ENCODE measurements at regions not wholly inside any gene's neighbourhood (a gene's known extent, or its start where the extent isn't known, plus 50 kb on each side); places are given as distances from the start of the nearest gene placed in this dataset.

DNA sequence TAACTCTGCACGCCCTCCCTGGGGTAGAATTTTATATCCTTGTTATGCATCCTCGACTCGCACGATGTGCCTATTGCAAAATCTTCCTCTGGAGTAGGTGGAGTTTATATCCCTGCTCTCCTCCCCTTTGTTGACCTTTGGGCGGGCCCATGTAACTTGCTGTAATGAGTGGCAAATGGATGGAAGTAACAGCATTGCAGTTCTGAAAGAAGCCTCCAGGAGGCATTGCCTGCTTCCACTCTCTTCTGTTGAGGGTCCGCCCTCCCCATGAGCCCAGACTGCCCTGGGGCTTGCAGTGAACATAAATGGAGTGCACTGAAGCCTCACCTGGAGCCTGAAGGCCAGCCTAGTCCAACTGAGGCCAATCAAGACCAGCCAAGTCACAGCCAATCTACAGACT, 62.2 kb upstream of the GRIK3 start:
- peaks cover 4% of the 10 kb centered on the region for H3K27me3 Mint-ChIP-seq
- H3K36me3 Mint-ChIP-seq (ENCODE audit: low read depth), result no peaks in the 10 kb centered on the region
- H3K9me3 Mint-ChIP-seq, result no peaks in the 10 kb centered on the region
- TF ChIP-seq, protein P1, sequence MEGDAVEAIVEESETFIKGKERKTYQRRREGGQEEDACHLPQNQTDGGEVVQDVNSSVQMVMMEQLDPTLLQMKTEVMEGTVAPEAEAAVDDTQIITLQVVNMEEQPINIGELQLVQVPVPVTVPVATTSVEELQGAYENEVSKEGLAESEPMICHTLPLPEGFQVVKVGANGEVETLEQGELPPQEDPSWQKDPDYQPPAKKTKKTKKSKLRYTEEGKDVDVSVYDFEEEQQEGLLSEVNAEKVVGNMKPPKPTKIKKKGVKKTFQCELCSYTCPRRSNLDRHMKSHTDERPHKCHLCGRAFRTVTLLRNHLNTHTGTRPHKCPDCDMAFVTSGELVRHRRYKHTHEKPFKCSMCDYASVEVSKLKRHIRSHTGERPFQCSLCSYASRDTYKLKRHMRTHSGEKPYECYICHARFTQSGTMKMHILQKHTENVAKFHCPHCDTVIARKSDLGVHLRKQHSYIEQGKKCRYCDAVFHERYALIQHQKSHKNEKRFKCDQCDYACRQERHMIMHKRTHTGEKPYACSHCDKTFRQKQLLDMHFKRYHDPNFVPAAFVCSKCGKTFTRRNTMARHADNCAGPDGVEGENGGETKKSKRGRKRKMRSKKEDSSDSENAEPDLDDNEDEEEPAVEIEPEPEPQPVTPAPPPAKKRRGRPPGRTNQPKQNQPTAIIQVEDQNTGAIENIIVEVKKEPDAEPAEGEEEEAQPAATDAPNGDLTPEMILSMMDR (IDR thresholded peaks at IDR 0.05), result no peak
- H3K4me3 Mint-ChIP-seq, result no peak overlapping the region
- ATAC-seq (ENCODE audit: low read depth) (no peak), DNase-seq (no peak)
- intact Hi-C loops (cut with micrococcal nuclease), result loop anchor here (1.0 kb wide), 1 partner anchor 228 kb away; no protein-coding TSS in a partner anchor
- no peak overlapping the region for H3K27ac Mint-ChIP-seq
- H3K4me1 Mint-ChIP-seq, result peaks cover 29% of the 10 kb centered on the region
- POLR2A ChIA-PET, result no interaction called here
- CTCF ChIA-PET, result no interaction called here

DNA sequence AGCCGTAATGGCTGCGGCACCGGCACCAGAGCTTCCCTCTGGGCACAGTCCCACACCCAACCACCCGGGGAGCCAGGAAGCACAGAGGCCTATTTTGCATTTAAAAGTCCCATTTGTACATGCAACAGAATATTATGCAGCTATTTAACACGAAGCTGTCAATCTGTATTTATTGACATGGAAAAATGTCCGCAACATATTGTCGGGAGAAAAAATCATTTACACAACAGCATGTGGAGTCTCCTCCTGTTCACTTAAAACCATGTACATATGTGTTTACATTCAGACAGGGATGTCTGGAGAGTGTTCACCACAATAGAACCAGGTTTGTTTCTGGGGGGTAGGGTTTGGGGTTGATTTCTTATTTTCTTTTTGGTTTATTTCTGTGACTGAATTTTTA, 63.4 kb upstream of the GRIK3 start:
- H3K4me1 Mint-ChIP-seq, result peaks cover 29% of the 10 kb centered on the region

DNA sequence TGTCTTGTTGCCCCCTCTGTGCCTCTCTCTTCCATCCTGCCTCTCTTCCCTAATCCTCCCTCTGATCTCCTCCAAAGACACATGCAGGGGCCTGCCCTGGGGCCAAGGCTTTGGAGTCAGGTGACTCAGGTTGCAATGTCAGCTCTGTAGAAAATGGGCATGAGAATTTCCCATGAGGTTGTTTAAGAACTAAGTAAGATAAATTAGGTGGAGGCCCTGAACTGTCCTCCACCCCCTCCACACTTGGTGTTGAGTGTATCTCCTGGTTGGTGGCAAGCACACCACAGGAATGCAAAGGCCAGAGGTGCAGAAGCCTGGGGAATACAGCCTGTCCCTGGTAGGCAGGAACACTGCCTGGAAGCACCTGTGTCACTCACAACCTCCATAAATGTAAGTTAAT, 63.9 kb upstream of the GRIK3 start:
- no peaks in the 10 kb centered on the region for H3K36me3 Mint-ChIP-seq (ENCODE audit: low read depth)
- no peak for ATAC-seq (ENCODE audit: low read depth)
- DNase-seq, result no peak
- TF ChIP-seq, protein P1 (IDR thresholded peaks at IDR 0.05), result no peak
- no peak overlapping the region for H3K27ac Mint-ChIP-seq
- intact Hi-C loops (cut with micrococcal nuclease), result no loop called here
- H3K27me3 Mint-ChIP-seq, result peaks cover 3% of the 10 kb centered on the region
- no peaks in the 10 kb centered on the region for H3K9me3 Mint-ChIP-seq
- ChIA-PET CTCF (no interaction called here), POLR2A (no interaction called here)
- peaks cover 25% of the 10 kb centered on the region for H3K4me1 Mint-ChIP-seq
- no peak overlapping the region for H3K4me3 Mint-ChIP-seq

More for the DNA sequence above, 63.4 kb upstream of the GRIK3 start:
- ChIA-PET POLR2A (no interaction called here), CTCF (no interaction called here)
- TF ChIP-seq, protein P1 (IDR thresholded peaks at IDR 0.05), result no peak
- H3K4me3 Mint-ChIP-seq, result no peak overlapping the region
- H3K36me3 Mint-ChIP-seq (ENCODE audit: low read depth), result no peaks in the 10 kb centered on the region
- no peaks in the 10 kb centered on the region for H3K9me3 Mint-ChIP-seq
- DNase-seq (no peak), ATAC-seq (ENCODE audit: low read depth) (no peak)
- intact Hi-C loops (cut with micrococcal nuclease), result no loop called here
- H3K27ac Mint-ChIP-seq, result no peak overlapping the region
- peaks cover 5% of the 10 kb centered on the region for H3K27me3 Mint-ChIP-seq

DNA sequence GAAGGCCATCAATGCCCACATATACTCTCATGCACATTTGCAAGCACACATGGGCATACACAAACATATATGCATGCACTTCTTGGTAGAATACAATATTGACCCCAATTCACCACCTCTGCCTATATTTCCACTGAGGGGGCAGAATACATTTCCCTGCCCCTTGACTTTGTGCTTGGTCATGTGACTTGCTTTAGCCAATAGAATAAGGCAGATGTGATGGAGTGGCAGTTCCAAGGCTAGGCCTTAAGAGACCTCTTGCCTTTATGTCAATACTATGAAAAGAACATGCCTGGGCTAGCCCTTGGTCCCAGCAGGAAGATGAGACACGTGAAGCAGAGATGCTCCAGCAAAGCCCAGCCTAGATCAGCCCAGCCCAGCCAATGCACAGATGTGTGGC, 66.0 kb upstream of the GRIK3 start:
- intact Hi-C loops (cut with micrococcal nuclease), result no loop called here
- Mint-ChIP-seq H3K27ac (no peak overlapping the region), H3K9me3 (no peaks in the 10 kb centered on the region), H3K27me3 (peaks cover 3% of the 10 kb centered on the region), H3K36me3 (ENCODE audit: low read depth) (no peaks in the 10 kb centered on the region), H3K4me1 (peaks cover 7% of the 10 kb centered on the region), H3K4me3 (no peak overlapping the region)
- no peak for ATAC-seq (ENCODE audit: low read depth)
- DNase-seq, result no peak
- ChIA-PET POLR2A (no interaction called here), CTCF (no interaction called here)
- TF ChIP-seq, protein P1 (IDR thresholded peaks at IDR 0.05), result no peak

DNA sequence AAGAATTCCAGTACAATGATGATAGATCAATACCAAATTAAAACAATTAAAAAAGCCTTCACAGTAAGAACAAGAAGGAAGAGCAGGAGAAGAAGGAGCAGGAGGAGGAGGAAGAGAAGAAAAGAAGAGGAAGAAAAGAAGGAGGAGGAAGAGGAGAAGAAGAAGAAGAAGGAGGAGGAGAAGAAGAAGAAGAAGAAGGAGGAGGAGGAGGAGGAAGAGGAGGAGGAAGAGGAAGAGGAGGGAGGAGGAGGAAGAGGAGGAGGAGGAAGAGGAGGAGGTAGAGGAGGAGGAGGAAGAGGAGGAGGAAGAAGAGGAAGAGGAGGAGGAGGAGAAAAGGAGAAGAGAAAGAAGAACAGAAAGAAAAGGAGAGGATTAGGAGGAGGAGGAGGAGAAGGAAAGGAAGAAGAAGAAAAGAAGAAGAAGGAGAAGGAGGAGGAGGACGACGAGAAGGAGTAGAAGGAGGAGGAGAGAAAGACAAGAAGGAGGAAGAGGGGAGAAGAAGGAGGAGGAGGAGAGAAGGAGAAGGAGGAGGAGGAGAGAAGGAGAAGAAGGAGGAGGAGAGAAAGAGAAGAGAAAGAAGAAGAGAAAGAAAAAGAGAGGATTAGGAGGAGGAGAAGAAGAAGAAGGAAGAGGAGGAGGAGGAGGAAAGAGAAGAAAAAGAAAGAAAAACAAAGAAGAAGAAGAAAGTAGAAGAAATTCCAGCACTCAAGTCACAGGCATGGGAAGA, 68.5 kb upstream of the GRIK3 start:
- Mint-ChIP-seq H3K4me3 (no peak overlapping the region), H3K4me1 (no peaks in the 10 kb centered on the region), H3K27ac (no peak overlapping the region), H3K36me3 (ENCODE audit: low read depth) (no peaks in the 10 kb centered on the region), H3K27me3 (peaks cover 4% of the 10 kb centered on the region), H3K9me3 (no peaks in the 10 kb centered on the region)
- intact Hi-C loops (cut with micrococcal nuclease), result no loop called here
- ChIA-PET CTCF (interaction anchor here (0.6 kb wide), 1 partner anchor 86 kb away, joined by 3 read pairs; no protein-coding TSS in a partner anchor), POLR2A (no interaction called here)
- TF ChIP-seq, protein P1 (IDR thresholded peaks at IDR 0.05), result no peak
- ATAC-seq (ENCODE audit: low read depth) (no peak), DNase-seq (no peak)

Data from activated B cell treated with CpG ODN at 0.5 μM for 24 hours (primary cell).